CD14-positive monocyte (primary cell): ENCODE measurements at regions not wholly inside any gene's neighbourhood (a gene's known extent, or its start where the extent isn't known, plus 50 kb on each side); places are given as distances from the start of the nearest gene placed in this dataset.

Experiments
- DNase-seq, 3 donors: peaks; one replicate each; pipeline ENCODE4 v3.0.0-alpha.2; 2011 to 2022
- H2AFZ ChIP-seq: 2 replicates; pipeline ENCODE4 v1.6.0; 2012; ENCODE audit warnings: mild to moderate bottlenecking, low read depth, low read length, inconsistent platforms; ENCODE audit not compliant: insufficient read depth, poor library complexity, severe bottlenecking
- H3K27ac ChIP-seq, 2 donors: 1 replicate in 1 of 2; 2 replicates in 1 of 2; pipeline ENCODE4 v1.5.1; 2012 to 2013; ENCODE audit warnings: low read length in 2 of 2, control low read depth in 1 of 2, inconsistent platforms in 1 of 2, low read depth in 1 of 2, mild to moderate bottlenecking in 1 of 2
- H3K27me3 ChIP-seq, 2 donors: one replicate each; pipeline versions ENCODE4 v1.6.0 to v1.6.1; 2011 to 2013; ENCODE audit warnings: low read length in 2 of 2; ENCODE audit not compliant: control insufficient read depth in 2 of 2, insufficient read depth in 2 of 2
- H3K36me3 ChIP-seq, 2 donors: replicated peaks in 1 of 2; 1 replicate in 1 of 2; 2 replicates in 1 of 2; pipeline versions ENCODE4 v1.5.1 to v1.6.1; 2012 to 2013; ENCODE audit warnings: low read length in 2 of 2, control low read depth in 1 of 2, inconsistent platforms in 1 of 2, mild to moderate bottlenecking in 1 of 2; ENCODE audit not compliant: insufficient read depth in 2 of 2, control insufficient read depth in 1 of 2
- H3K4me1 ChIP-seq, 2 donors: 1 replicate in 1 of 2; 2 replicates in 1 of 2; pipeline versions ENCODE4 v1.5.1 to v1.6.1; 2012 to 2013; ENCODE audit warnings: low read length in 2 of 2, control low read depth in 1 of 2, inconsistent platforms in 1 of 2, mild to moderate bottlenecking in 1 of 2, moderate library complexity in 1 of 2; ENCODE audit not compliant: insufficient read depth in 2 of 2, control insufficient read depth in 1 of 2
- H3K4me2 ChIP-seq: replicated peaks from 2 replicates; pipeline ENCODE3; 2012; ENCODE audit warnings: low read length, moderate library complexity, mild to moderate bottlenecking; ENCODE audit not compliant: poor library complexity, severe bottlenecking; ENCODE audit errors: extremely low read depth
- H3K4me3 ChIP-seq, 3 experiments: fragments of 200-600 bp in 1 of 3; sonication (generic) in 1 of 3; replicated peaks in 1 of 3; 1 replicate in 2 of 3; 2 replicates in 1 of 3; pipeline ENCODE4 v1.5.1; 2011 to 2013; ENCODE audit warnings: low read length in 3 of 3, mild to moderate bottlenecking in 3 of 3, control low read depth in 2 of 3, low read depth in 2 of 3, inconsistent platforms in 1 of 3, moderate library complexity in 1 of 3
- H3K79me2 ChIP-seq: 2 replicates; pipeline ENCODE4 v1.6.0; 2012; ENCODE audit warnings: mild to moderate bottlenecking, control low read depth, inconsistent platforms, low read length, moderate library complexity; ENCODE audit not compliant: insufficient read depth
- H3K9ac ChIP-seq: 2 replicates; pipeline ENCODE4 v1.6.0; 2017; ENCODE audit warnings: low read length, mild to moderate bottlenecking; ENCODE audit not compliant: insufficient read depth, poor library complexity, severe bottlenecking
- H3K9me3 ChIP-seq, 2 donors: replicated peaks in 1 of 2; 1 replicate in 1 of 2; 2 replicates in 1 of 2; pipeline versions ENCODE4 v1.5.1 to v1.6.1; 2012 to 2013; ENCODE audit warnings: low read length in 2 of 2, control low read depth in 1 of 2; ENCODE audit not compliant: control insufficient read depth in 1 of 2, insufficient read depth in 1 of 2
- H4K20me1 ChIP-seq: 2 replicates; pipeline ENCODE4 v1.6.0; 2012; ENCODE audit warnings: mild to moderate bottlenecking, low read length, control low read depth, moderate library complexity; ENCODE audit not compliant: insufficient read depth
- H3K27ac Mint-ChIP-seq, 7 donors: one replicate each; pipeline ENCODE4 v1.8.0; 2020; ENCODE audit warnings: mild to moderate bottlenecking in 7 of 7, mixed read lengths in 7 of 7, moderate library complexity in 6 of 7, inconsistent platforms in 2 of 7
- H3K27me3 Mint-ChIP-seq, 3 donors: one replicate each; pipeline ENCODE4 v1.8.0; 2021 to 2022; ENCODE audit warnings: low read depth in 3 of 3, mild to moderate bottlenecking in 3 of 3, mixed read lengths in 3 of 3, moderate library complexity in 3 of 3, inconsistent platforms in 1 of 3
- H3K36me3 Mint-ChIP-seq, 2 donors: one replicate each; pipeline ENCODE4 v1.8.0; 2020; ENCODE audit warnings: mixed read lengths in 2 of 2, inconsistent platforms in 1 of 2, mild to moderate bottlenecking in 1 of 2
- H3K4me1 Mint-ChIP-seq: one replicate; pipeline ENCODE4 v1.8.0; 2020; ENCODE audit warnings: mild to moderate bottlenecking, mixed read lengths
- H3K4me3 Mint-ChIP-seq, 2 donors: one replicate each; pipeline ENCODE4 v1.8.0; 2020; ENCODE audit warnings: mild to moderate bottlenecking in 2 of 2, mixed read lengths in 2 of 2, moderate library complexity in 1 of 2
- H3K9me3 Mint-ChIP-seq, 7 donors: one replicate each; pipeline ENCODE4 v1.8.0; 2020 to 2022; ENCODE audit warnings: mixed read lengths in 7 of 7, mild to moderate bottlenecking in 6 of 7, moderate library complexity in 6 of 7, inconsistent platforms in 2 of 7
- CTCF ChIP-seq: fragments of 200-600 bp; IDR thresholded peaks from one replicate; pipeline ENCODE4 v1.8.0; 2022; ENCODE audit warnings: antibody characterized with exemption, mild to moderate bottlenecking
- WGBS: methylation state at CpG from one replicate; pipeline ENCODE4 v1.1.5; 2013; ENCODE audit warnings: missing lambda C conversion rate; ENCODE audit not compliant: insufficient coverage; 5-methylcytosine and 5-hydroxymethylcytosine counted together
- intact Hi-C, 2 donors: fragments of 100-400 bp; cut with micrococcal nuclease; formaldehyde crosslinking; loops; one replicate each; pipeline versions ENCODE4 v1.15.0 to v1.15.1; 2023

GRCh38 chr17:62892870-62893338 lies 73.1 kb upstream of the TANC2 start:
- Histone ChIP-seq H3K4me3 (peak overlapping the region in 1 of 3 experiments; percentile 31), H3K36me3 (no peaks in the 10 kb centered on the region), H3K9me3 (peaks cover 0 to 4% of the 10 kb centered on the region in 2 donors), H3K79me2 (no peaks in the 10 kb centered on the region), H2AFZ (no peak overlapping the region), H3K27me3 (no peaks in the 10 kb centered on the region), H3K4me1 (peaks cover 54% of the 10 kb centered on the region in 2 donors), H3K27ac (peak overlapping the region; percentile 68 to 87), H3K4me2 (peak overlapping the region; percentile 48), H4K20me1 (no peaks in the 10 kb centered on the region), H3K9ac (peak overlapping the region; percentile 38)
- H3K9me3 Mint-ChIP-seq: peaks cover 0 to 8% (median 0%) of the 10 kb centered on the region in 7 donors
- TF ChIP-seq CTCF: no peak
- peak overlapping the region in 1 of 2 donors; percentile 51 for H3K4me3 Mint-ChIP-seq
- H3K27me3 Mint-ChIP-seq: peaks cover 0 to 3% (median 0%) of the 10 kb centered on the region in 3 donors
- WGBS: 0% methylated on average over 2 of the region's 4 CpGs
- peaks cover 48% of the 10 kb centered on the region for H3K4me1 Mint-ChIP-seq
- intact Hi-C loops: loop anchor here in 1 of 2 donors (10.0 kb wide), 1 partner anchor 382 kb away; no protein-coding TSS in a partner anchor
- DNase-seq: peak; percentile 88 to 97 (median 96)
- no peaks in the 10 kb centered on the region for H3K36me3 Mint-ChIP-seq
- peak overlapping the region; percentile 79 to 94 (median 88) for H3K27ac Mint-ChIP-seq

GRCh38 chr17:62892061-62892675 lies 73.9 kb upstream of the TANC2 start:
- Histone ChIP-seq H3K9me3 (peaks cover 0 to 5% of the 10 kb centered on the region in 2 donors), H3K4me2 (peak overlapping the region; percentile 48), H3K4me3 (peak overlapping the region in 1 of 3 experiments; percentile 31), H3K27me3 (no peaks in the 10 kb centered on the region), H3K9ac (peak overlapping the region; percentile 12), H3K79me2 (no peaks in the 10 kb centered on the region), H2AFZ (no peak overlapping the region), H4K20me1 (no peaks in the 10 kb centered on the region), H3K27ac (peak overlapping the region in 1 of 2 donors; percentile 87), H3K4me1 (peaks cover 54% of the 10 kb centered on the region in 2 donors), H3K36me3 (no peaks in the 10 kb centered on the region)
- WGBS: 48% methylated on average over 2 of the region's 3 CpGs
- H3K9me3 Mint-ChIP-seq: peaks cover 0 to 8% (median 3%) of the 10 kb centered on the region in 7 donors
- H3K4me3 Mint-ChIP-seq: peak overlapping the region in 1 of 2 donors; percentile 62
- TF ChIP-seq CTCF: no peak
- H3K4me1 Mint-ChIP-seq: peaks cover 48% of the 10 kb centered on the region
- peak; percentile 20 to 58 (median 21) for DNase-seq
- H3K27ac Mint-ChIP-seq: peak overlapping the region; percentile 79 to 94 (median 88)
- no peaks in the 10 kb centered on the region for H3K36me3 Mint-ChIP-seq
- peaks cover 0 to 3% (median 0%) of the 10 kb centered on the region in 3 donors for H3K27me3 Mint-ChIP-seq
- intact Hi-C loops: loop anchor here in 1 of 2 donors (10.0 kb wide), 1 partner anchor 383 kb away; no protein-coding TSS in a partner anchor
